ENCODE measurements at regions not wholly inside any gene's neighbourhood (a gene's known extent, or its start where the extent isn't known, plus 50 kb on each side); places are given as distances from the start of the nearest gene placed in this dataset.

DNA sequence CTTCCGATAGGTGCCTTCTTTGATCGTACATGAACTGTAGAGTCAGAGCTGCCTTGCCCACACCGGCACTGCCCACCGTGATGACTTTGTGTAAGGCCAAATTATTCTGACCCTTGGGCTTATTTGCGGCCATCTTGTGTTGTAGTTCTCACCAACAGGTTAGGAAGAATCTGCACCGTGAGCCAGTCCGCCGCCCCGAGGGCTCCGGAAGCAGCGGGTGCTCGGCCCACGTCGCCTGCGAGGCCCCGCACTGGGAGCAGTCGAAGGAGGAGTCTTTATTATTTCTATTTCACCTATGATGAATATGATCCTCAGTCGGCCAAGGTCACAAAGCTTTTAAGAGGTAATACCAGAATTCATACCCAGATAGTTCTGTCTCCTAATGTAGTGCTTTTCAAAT lies 70.6 kb upstream of the SYT1 start:
- TF ChIP-seq POLR2A (IDR thresholded peaks at IDR 0.05) (no peak), EP300 (IDR thresholded peaks at IDR 0.05) (no peak), POLR2AphosphoS5 (IDR thresholded peaks at IDR 0.05) (no peak)
- TF ChIP-seq, protein P1, sequence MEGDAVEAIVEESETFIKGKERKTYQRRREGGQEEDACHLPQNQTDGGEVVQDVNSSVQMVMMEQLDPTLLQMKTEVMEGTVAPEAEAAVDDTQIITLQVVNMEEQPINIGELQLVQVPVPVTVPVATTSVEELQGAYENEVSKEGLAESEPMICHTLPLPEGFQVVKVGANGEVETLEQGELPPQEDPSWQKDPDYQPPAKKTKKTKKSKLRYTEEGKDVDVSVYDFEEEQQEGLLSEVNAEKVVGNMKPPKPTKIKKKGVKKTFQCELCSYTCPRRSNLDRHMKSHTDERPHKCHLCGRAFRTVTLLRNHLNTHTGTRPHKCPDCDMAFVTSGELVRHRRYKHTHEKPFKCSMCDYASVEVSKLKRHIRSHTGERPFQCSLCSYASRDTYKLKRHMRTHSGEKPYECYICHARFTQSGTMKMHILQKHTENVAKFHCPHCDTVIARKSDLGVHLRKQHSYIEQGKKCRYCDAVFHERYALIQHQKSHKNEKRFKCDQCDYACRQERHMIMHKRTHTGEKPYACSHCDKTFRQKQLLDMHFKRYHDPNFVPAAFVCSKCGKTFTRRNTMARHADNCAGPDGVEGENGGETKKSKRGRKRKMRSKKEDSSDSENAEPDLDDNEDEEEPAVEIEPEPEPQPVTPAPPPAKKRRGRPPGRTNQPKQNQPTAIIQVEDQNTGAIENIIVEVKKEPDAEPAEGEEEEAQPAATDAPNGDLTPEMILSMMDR (IDR thresholded peaks at IDR 0.05), result no peak
- 96 to 97% methylated on average over 18 of the region's 18 CpGs for whole genome bisulfite sequencing, 2 donors

GRCh38 chr12:78795934-78796445 lies 68.6 kb upstream of the SYT1 start:
- Histone ChIP-seq H3K4me3 (no peak overlapping the region), H3K27me3 (no peaks in the 10 kb centered on the region), H3K4me1 (no peaks in the 10 kb centered on the region), H3K9me3 (peaks cover 0 to 5% (median 0%) of the 10 kb centered on the region in 4 donors), H3K36me3 (no peaks in the 10 kb centered on the region), H3K27ac (no peak overlapping the region)
- DNase-seq, result no peak
- TF ChIP-seq, protein P1 (IDR thresholded peaks at IDR 0.05), result no peak
- TF ChIP-seq POLR2A (IDR thresholded peaks at IDR 0.05) (no peak), POLR2AphosphoS5 (IDR thresholded peaks at IDR 0.05) (no peak), EP300 (IDR thresholded peaks at IDR 0.05) (no peak)
- intact Hi-C loops (cut with DNase I), result no loop called here

More for the DNA sequence above, 70.6 kb upstream of the SYT1 start:
- H3K4me3 ChIP-seq, result no peak overlapping the region
- H3K36me3 ChIP-seq, result no peaks in the 10 kb centered on the region
- no peaks in the 10 kb centered on the region for H3K4me1 ChIP-seq
- no peaks in the 10 kb centered on the region for H3K27me3 ChIP-seq
- intact Hi-C loops (cut with DNase I), result no loop called here
- H3K27ac ChIP-seq, result no peak overlapping the region
- peaks cover 0 to 5% (median 0%) of the 10 kb centered on the region in 4 donors for H3K9me3 ChIP-seq
- no peak for DNase-seq

DNA sequence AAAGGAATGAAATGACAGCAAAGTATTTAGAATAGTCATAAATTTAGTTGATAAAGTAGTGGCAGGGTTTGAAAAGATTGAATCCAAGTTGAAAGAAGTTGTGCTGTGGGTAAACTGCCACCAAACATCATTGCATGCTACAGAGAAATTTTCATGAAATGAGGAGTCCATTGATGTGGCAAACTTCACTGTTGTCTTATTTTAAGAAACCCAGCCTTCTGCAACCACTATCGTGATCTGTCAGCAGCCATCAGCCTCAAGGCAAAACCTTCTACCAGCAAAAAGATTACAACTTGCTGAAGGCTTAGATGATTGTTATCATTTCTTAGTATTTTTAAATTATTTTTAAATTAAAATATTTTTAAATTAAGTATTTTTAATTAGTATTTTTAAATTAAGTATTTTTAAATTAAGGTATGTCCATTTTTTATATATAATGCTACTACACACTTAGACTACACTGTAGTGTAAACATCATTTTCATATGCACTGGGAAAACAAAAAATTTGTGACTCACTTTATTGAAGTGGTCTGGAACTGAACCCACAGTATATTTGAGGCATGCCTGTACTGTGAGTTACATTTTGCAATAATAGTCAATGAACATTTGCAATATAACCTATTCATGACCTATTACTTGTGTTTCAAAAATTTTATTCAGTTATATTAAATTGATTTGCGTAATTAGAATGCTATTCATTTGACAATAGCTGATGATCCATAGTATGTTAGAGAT lies 67.2 kb upstream of the SYT1 start:
- no peak overlapping the region for H3K27ac ChIP-seq
- WGBS, 2 donors, result 94 to 97% methylated on average over 2 of the region's 2 CpGs
- peaks cover 0 to 5% (median 0%) of the 10 kb centered on the region in 4 donors for H3K9me3 ChIP-seq
- H3K27me3 ChIP-seq, result no peaks in the 10 kb centered on the region
- no peaks in the 10 kb centered on the region for H3K36me3 ChIP-seq
- H3K4me3 ChIP-seq, result no peak overlapping the region
- H3K4me1 ChIP-seq, result no peaks in the 10 kb centered on the region
- no peak for DNase-seq
- TF ChIP-seq EP300 (IDR thresholded peaks at IDR 0.05) (no peak), POLR2AphosphoS5 (IDR thresholded peaks at IDR 0.05) (no peak), POLR2A (IDR thresholded peaks at IDR 0.05) (no peak)
- TF ChIP-seq, protein P1 (IDR thresholded peaks at IDR 0.05), result no peak
- intact Hi-C loops (cut with DNase I), result no loop called here

DNA sequence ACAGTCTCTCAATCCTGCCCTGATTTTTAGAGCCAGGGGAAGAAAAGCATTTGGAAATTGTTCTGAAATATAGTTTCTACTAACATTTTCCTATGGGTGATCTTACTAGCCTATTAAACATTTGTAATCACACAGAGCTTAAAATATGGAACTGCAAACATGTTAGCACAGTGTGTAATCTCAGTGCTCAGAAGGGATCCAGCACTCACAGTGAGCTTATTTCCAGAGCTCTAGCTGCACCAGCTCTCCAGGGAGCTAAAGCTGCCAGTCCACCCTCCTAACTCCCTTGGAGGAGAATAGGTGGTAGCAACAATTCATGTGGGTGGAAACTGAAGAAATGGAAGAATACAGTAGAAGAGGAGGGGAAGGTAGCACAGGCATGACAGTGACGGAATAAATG lies 64.9 kb upstream of the SYT1 start:
- TF ChIP-seq POLR2A (IDR thresholded peaks at IDR 0.05) (no peak), EP300 (IDR thresholded peaks at IDR 0.05) (no peak), POLR2AphosphoS5 (IDR thresholded peaks at IDR 0.05) (no peak)
- TF ChIP-seq, protein P1 (IDR thresholded peaks at IDR 0.05), result no peak
- H3K4me3 ChIP-seq, result no peak overlapping the region
- no peaks in the 10 kb centered on the region for H3K36me3 ChIP-seq
- DNase-seq, result no peak
- WGBS, 2 donors, result 82 to 89% methylated on average over 1 of the region's 1 CpG
- H3K27ac ChIP-seq, result no peak overlapping the region
- H3K4me1 ChIP-seq, result no peaks in the 10 kb centered on the region
- peaks cover 0 to 5% (median 0%) of the 10 kb centered on the region in 4 donors for H3K9me3 ChIP-seq
- H3K27me3 ChIP-seq, result no peaks in the 10 kb centered on the region
- intact Hi-C loops (cut with DNase I), result no loop called here
